Kidney epithelial cell (primary cell): ENCODE measurements at regions not wholly inside any gene's neighbourhood (a gene's known extent, or its start where the extent isn't known, plus 50 kb on each side); places are given as distances from the start of the nearest gene placed in this dataset.

ENCODE experiments used
- DNase-seq: peaks from one replicate; pipeline ENCODE4 v3.0.0-alpha.2; 2010; ENCODE audit warnings: low read depth
- H3K27me3 ChIP-seq: 2 replicates; pipeline ENCODE4 v1.6.0; 2011; ENCODE audit warnings: low read length; ENCODE audit not compliant: control insufficient read depth, insufficient read depth
- H3K36me3 ChIP-seq: 2 replicates; pipeline ENCODE4 v1.5.1; 2011; ENCODE audit warnings: low read length; ENCODE audit not compliant: control insufficient read depth, insufficient read depth
- H3K4me3 ChIP-seq: 2 replicates; pipeline ENCODE4 v1.5.1; 2011; ENCODE audit warnings: low read depth, mild to moderate bottlenecking, control low read depth, low read length
- TF ChIP-seq, protein P1 (sequence below): IDR thresholded peaks from 2 replicates; pipeline ENCODE4 v1.5.1; 2011; ENCODE audit warnings: mild to moderate bottlenecking, moderate library complexity, low read length, control low read depth, inconsistent platforms; ENCODE audit not compliant: insufficient read depth, poor library complexity, severe bottlenecking

DNA sequence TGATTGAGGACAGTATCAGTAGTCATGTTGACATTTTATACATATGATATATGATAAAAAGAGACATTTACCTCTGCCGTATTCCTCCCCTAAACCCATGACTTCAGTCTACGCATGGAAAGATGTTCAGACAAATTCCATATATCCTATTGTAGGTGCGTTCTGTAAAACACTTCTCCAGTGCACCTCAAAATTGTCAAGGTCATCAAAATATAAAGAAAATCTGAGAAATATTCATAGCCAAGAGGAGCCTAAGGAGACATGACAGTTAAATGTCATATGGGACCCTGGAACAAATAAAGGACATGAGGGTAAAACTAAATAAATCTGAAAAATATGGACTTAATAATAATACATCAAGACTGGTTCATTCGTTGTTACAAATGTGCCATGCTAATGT lies 71.5 kb downstream of the CCER1 start:
- TF ChIP-seq, protein P1, sequence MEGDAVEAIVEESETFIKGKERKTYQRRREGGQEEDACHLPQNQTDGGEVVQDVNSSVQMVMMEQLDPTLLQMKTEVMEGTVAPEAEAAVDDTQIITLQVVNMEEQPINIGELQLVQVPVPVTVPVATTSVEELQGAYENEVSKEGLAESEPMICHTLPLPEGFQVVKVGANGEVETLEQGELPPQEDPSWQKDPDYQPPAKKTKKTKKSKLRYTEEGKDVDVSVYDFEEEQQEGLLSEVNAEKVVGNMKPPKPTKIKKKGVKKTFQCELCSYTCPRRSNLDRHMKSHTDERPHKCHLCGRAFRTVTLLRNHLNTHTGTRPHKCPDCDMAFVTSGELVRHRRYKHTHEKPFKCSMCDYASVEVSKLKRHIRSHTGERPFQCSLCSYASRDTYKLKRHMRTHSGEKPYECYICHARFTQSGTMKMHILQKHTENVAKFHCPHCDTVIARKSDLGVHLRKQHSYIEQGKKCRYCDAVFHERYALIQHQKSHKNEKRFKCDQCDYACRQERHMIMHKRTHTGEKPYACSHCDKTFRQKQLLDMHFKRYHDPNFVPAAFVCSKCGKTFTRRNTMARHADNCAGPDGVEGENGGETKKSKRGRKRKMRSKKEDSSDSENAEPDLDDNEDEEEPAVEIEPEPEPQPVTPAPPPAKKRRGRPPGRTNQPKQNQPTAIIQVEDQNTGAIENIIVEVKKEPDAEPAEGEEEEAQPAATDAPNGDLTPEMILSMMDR = no peak
- Histone ChIP-seq H3K4me3 (no peak overlapping the region), H3K36me3 (no peaks in the 10 kb centered on the region), H3K27me3 (no peaks in the 10 kb centered on the region)
- no peak for DNase-seq

GRCh38 chr12:90871726-90872096 lies 83.3 kb downstream of the CCER1 start:
- DNase-seq = no peak
- TF ChIP-seq, protein P1 = no peak
- H3K4me3 ChIP-seq = no peak overlapping the region
- no peaks in the 10 kb centered on the region for H3K27me3 ChIP-seq
- H3K36me3 ChIP-seq = no peaks in the 10 kb centered on the region

- TF ChIP-seq, protein P1 = no peak
- Histone ChIP-seq H3K4me3 (no peak overlapping the region), H3K27me3 (no peaks in the 10 kb centered on the region), H3K36me3 (no peaks in the 10 kb centered on the region)
- no peak for DNase-seq
Observed at GRCh38 chr12:90870971-90871725, 83.8 kb downstream of the CCER1 start.

DNA sequence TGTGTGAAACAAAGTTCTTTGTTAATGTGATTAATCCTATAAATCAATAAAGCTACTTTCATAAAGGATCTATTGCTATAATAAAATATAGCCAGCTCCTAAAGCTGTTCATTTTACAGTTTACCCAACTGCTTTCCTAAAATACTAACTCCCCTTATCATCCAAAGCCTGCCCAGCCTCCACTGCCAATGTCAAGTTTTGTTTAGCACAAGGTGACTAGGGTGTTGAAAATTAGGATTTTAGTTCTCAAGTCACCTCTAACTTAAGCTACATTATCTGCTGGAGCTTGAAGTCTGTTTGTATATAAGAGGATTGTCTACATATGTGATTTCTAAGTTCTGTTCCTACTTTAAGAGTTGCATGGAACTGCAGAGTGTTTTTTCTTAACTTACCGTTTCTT lies 86.3 kb downstream of the CCER1 start:
- TF ChIP-seq, protein P1 = no peak
- Histone ChIP-seq H3K4me3 (no peak overlapping the region), H3K27me3 (no peaks in the 10 kb centered on the region), H3K36me3 (no peaks in the 10 kb centered on the region)
- DNase-seq = no peak

DNA sequence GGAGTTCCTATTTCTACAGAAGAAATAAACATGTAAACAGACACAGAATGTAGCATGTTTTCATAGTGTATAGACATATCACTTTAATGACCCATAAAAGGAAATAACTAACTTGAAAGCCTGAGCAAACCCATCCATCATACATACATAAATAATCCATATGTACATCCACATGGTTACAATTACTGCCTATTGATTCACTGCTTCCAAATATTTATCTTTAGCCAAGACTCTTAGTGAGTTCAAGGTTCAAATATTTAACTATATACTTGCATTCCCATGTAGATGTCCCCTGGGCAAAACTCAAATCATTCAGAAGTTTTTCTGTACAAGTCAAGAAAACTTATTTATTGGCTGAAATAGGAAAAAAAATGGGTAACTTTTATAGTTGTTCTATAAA lies 95.4 kb downstream of the CCER1 start:
- Histone ChIP-seq H3K36me3 (no peaks in the 10 kb centered on the region), H3K27me3 (no peaks in the 10 kb centered on the region), H3K4me3 (no peak overlapping the region)
- TF ChIP-seq, protein P1 = no peak
- no peak for DNase-seq

DNA sequence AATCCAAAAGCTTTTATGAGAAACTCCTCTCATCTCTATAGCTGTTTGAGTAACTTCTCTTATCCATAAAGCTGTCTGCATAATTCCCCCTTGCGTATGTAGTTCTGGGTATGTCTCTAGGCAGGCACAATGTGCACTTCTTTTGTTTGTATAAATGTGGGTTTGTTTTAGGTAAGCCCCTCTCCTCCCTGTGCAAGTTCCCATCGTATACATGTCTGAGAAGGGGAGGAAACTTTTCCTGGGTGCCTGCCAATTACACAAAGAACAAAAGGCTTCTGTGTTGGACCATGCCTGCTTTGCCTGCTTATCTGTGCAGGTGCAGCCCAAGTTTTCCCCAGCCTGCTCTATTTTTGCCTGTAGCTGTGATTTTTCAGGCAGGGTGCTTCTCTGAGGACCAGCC lies 96.7 kb downstream of the CCER1 start:
- Histone ChIP-seq H3K36me3 (no peaks in the 10 kb centered on the region), H3K27me3 (no peaks in the 10 kb centered on the region), H3K4me3 (no peak overlapping the region)
- no peak for DNase-seq
- TF ChIP-seq, protein P1 = no peak
